OCI-LY3 (cell line): ENCODE measurements at regions not wholly inside any gene's neighbourhood (a gene's known extent, or its start where the extent isn't known, plus 50 kb on each side); places are given as distances from the start of the nearest gene placed in this dataset.

Experiments
- EZH2phosphoT487 ChIP-seq: fragments of 200-600 bp; shearing (Covaris generic); IDR thresholded peaks from 2 replicates; pipeline ENCODE4 v1.6.1; 2018; ENCODE audit warnings: antibody characterized with exemption, mixed run types, low read depth
- TF ChIP-seq, protein P1 (sequence below): fragments of 200-600, 300-600 bp; sonication (generic); IDR thresholded peaks from 2 replicates; pipeline ENCODE4 v1.5.1; 2014; ENCODE audit warnings: antibody characterized with exemption, low read length, low read depth

DNA sequence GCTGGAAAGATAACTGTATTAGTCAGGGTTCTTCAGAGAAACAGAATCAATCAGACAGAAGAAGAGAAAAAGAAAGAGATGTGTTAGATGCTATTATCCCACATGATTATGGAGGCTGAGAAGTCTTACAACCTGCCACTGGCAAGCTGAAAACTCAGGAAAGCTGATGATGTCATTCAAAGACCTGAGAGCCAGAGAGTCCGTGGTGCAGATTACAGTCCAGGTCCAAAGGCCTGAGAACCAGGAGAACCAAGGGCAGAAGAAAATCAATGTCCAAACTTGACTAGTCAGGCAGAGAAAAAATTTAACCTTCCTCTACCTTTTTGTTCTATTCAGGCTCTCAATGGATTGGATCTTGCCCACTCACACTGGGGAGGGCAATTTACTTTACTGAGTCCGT, 172.5 kb downstream of the QDPR start:
- TF ChIP-seq, protein P1, sequence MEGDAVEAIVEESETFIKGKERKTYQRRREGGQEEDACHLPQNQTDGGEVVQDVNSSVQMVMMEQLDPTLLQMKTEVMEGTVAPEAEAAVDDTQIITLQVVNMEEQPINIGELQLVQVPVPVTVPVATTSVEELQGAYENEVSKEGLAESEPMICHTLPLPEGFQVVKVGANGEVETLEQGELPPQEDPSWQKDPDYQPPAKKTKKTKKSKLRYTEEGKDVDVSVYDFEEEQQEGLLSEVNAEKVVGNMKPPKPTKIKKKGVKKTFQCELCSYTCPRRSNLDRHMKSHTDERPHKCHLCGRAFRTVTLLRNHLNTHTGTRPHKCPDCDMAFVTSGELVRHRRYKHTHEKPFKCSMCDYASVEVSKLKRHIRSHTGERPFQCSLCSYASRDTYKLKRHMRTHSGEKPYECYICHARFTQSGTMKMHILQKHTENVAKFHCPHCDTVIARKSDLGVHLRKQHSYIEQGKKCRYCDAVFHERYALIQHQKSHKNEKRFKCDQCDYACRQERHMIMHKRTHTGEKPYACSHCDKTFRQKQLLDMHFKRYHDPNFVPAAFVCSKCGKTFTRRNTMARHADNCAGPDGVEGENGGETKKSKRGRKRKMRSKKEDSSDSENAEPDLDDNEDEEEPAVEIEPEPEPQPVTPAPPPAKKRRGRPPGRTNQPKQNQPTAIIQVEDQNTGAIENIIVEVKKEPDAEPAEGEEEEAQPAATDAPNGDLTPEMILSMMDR: no peak
- no peak for TF ChIP-seq EZH2phosphoT487
